ENCODE measurements at regions not wholly inside any gene's neighbourhood (a gene's known extent, or its start where the extent isn't known, plus 50 kb on each side); places are given as distances from the start of the nearest gene placed in this dataset.

DNA sequence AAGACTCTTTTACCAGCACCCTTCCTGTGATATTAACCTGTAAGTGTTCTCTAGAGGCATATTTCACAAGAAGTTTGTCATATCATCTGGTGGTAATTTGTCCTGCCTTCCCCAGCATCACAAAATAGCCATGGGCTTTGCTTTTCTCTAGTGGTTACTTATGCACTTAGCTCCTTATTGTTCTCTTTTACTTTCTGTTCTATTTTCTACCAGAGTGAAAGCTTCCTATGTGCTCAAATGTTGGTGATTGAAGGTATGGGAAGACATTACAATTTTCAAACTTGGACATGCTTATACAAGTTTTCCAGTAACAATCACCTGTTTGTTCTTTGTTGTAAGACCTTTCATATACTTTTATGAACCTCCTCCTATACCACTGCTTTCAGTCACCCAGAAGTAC, 87.0 kb upstream of the KCNH7 start:
- no peaks in the 10 kb centered on the region for H4K20me1 ChIP-seq (ENCODE audit: insufficient read depth)
- no peak overlapping the region for H3K27ac ChIP-seq (ENCODE audit: low read length)
- no peaks in the 10 kb centered on the region for H3F3A ChIP-seq (ENCODE audit: insufficient read depth, low read length, poor library complexity, severe bottlenecking)
- no peak overlapping the region for H3K4me2 ChIP-seq (ENCODE audit: low read length)
- no peaks in the 10 kb centered on the region for H3K27me3 ChIP-seq (ENCODE audit: insufficient read depth, low read depth, low read length)
- TF ChIP-seq, protein P1, sequence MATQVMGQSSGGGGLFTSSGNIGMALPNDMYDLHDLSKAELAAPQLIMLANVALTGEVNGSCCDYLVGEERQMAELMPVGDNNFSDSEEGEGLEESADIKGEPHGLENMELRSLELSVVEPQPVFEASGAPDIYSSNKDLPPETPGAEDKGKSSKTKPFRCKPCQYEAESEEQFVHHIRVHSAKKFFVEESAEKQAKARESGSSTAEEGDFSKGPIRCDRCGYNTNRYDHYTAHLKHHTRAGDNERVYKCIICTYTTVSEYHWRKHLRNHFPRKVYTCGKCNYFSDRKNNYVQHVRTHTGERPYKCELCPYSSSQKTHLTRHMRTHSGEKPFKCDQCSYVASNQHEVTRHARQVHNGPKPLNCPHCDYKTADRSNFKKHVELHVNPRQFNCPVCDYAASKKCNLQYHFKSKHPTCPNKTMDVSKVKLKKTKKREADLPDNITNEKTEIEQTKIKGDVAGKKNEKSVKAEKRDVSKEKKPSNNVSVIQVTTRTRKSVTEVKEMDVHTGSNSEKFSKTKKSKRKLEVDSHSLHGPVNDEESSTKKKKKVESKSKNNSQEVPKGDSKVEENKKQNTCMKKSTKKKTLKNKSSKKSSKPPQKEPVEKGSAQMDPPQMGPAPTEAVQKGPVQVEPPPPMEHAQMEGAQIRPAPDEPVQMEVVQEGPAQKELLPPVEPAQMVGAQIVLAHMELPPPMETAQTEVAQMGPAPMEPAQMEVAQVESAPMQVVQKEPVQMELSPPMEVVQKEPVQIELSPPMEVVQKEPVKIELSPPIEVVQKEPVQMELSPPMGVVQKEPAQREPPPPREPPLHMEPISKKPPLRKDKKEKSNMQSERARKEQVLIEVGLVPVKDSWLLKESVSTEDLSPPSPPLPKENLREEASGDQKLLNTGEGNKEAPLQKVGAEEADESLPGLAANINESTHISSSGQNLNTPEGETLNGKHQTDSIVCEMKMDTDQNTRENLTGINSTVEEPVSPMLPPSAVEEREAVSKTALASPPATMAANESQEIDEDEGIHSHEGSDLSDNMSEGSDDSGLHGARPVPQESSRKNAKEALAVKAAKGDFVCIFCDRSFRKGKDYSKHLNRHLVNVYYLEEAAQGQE (IDR thresholded peaks at IDR 0.05; ENCODE audit: borderline replicate concordance) = no peak
- TF ChIP-seq EZH2 (IDR thresholded peaks at IDR 0.05; ENCODE audit: borderline replicate concordance, insufficient read depth, low read length, poor library complexity, severe bottlenecking) = no peak
- TF ChIP-seq EP300 (conservative IDR thresholded peaks at IDR 0.05; ENCODE audit: poor library complexity, severe bottlenecking) = no peak
- TF ChIP-seq MXI1 (conservative IDR thresholded peaks at IDR 0.05; ENCODE audit: poor library complexity, severe bottlenecking) = no peak
- TF ChIP-seq, protein P2, sequence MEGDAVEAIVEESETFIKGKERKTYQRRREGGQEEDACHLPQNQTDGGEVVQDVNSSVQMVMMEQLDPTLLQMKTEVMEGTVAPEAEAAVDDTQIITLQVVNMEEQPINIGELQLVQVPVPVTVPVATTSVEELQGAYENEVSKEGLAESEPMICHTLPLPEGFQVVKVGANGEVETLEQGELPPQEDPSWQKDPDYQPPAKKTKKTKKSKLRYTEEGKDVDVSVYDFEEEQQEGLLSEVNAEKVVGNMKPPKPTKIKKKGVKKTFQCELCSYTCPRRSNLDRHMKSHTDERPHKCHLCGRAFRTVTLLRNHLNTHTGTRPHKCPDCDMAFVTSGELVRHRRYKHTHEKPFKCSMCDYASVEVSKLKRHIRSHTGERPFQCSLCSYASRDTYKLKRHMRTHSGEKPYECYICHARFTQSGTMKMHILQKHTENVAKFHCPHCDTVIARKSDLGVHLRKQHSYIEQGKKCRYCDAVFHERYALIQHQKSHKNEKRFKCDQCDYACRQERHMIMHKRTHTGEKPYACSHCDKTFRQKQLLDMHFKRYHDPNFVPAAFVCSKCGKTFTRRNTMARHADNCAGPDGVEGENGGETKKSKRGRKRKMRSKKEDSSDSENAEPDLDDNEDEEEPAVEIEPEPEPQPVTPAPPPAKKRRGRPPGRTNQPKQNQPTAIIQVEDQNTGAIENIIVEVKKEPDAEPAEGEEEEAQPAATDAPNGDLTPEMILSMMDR (IDR thresholded peaks at IDR 0.05; ENCODE audit: poor library complexity, severe bottlenecking) = no peak
- TF ChIP-seq RAD21 (conservative IDR thresholded peaks at IDR 0.05) = no peak
- no peak for TF ChIP-seq POLR2AphosphoS5 (IDR thresholded peaks at IDR 0.05)
- no peak for TF ChIP-seq SMC3 (conservative IDR thresholded peaks at IDR 0.05; ENCODE audit: poor library complexity)
- no peak for TF ChIP-seq TAF1 (IDR thresholded peaks at IDR 0.05; ENCODE audit: low read depth)
- no peaks in the 10 kb centered on the region for H3K36me3 ChIP-seq (ENCODE audit: insufficient read depth, low read length)
- no peaks in the 10 kb centered on the region for H3K9me2 ChIP-seq (ENCODE audit: insufficient read depth, low read length)
- H3K4me3 ChIP-seq (ENCODE audit: low read length) = no peak overlapping the region
- no peaks in the 10 kb centered on the region for H3K9me3 ChIP-seq (ENCODE audit: low read length)
- no peak overlapping the region for H2AFZ ChIP-seq (ENCODE audit: low read depth, low read length)
- H3K9ac ChIP-seq (ENCODE audit: low read length) = no peak overlapping the region
- no peaks in the 10 kb centered on the region for H3K79me2 ChIP-seq (replicated peaks; ENCODE audit: insufficient read depth, low read length)

DNA sequence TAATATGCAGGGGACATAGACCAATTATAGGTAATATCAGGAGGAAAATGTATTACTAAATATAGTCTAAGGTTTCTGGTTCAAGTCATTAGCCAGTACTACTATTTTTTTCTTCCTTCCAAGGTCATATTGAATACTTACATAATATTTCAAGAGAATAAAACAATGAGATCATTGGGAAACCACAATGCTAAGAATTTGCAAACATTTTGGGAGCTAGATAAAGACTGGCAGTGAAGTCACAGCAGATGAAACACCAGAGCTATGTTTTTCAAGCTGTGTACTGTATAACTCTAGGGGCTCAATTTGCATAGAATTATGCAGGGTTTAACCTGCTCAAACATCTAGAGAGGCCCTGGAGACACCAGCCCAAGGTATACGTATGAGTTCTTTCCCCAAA, 80.5 kb upstream of the KCNH7 start:
- no peaks in the 10 kb centered on the region for H3K9me3 ChIP-seq (ENCODE audit: low read length)
- H4K20me1 ChIP-seq (ENCODE audit: insufficient read depth) = no peaks in the 10 kb centered on the region
- H3K79me2 ChIP-seq (replicated peaks; ENCODE audit: insufficient read depth, low read length) = no peaks in the 10 kb centered on the region
- H3K27me3 ChIP-seq (ENCODE audit: insufficient read depth, low read depth, low read length) = no peaks in the 10 kb centered on the region
- H2AFZ ChIP-seq (ENCODE audit: low read depth, low read length) = no peak overlapping the region
- no peaks in the 10 kb centered on the region for H3F3A ChIP-seq (ENCODE audit: insufficient read depth, low read length, poor library complexity, severe bottlenecking)
- no peaks in the 10 kb centered on the region for H3K36me3 ChIP-seq (ENCODE audit: insufficient read depth, low read length)
- H3K9ac ChIP-seq (ENCODE audit: low read length) = no peak overlapping the region
- no peak overlapping the region for H3K27ac ChIP-seq (ENCODE audit: low read length)
- TF ChIP-seq MXI1 (conservative IDR thresholded peaks at IDR 0.05; ENCODE audit: poor library complexity, severe bottlenecking) = no peak
- TF ChIP-seq, protein P2 (IDR thresholded peaks at IDR 0.05; ENCODE audit: poor library complexity, severe bottlenecking) = no peak
- no peak for TF ChIP-seq EP300 (conservative IDR thresholded peaks at IDR 0.05; ENCODE audit: poor library complexity, severe bottlenecking)
- TF ChIP-seq TAF1 (IDR thresholded peaks at IDR 0.05; ENCODE audit: low read depth) = no peak
- TF ChIP-seq EZH2 (IDR thresholded peaks at IDR 0.05; ENCODE audit: borderline replicate concordance, insufficient read depth, low read length, poor library complexity, severe bottlenecking) = no peak
- TF ChIP-seq POLR2AphosphoS5 (IDR thresholded peaks at IDR 0.05) = no peak
- TF ChIP-seq RAD21 (conservative IDR thresholded peaks at IDR 0.05) = no peak
- no peak for TF ChIP-seq SMC3 (conservative IDR thresholded peaks at IDR 0.05; ENCODE audit: poor library complexity)
- TF ChIP-seq, protein P1 (IDR thresholded peaks at IDR 0.05; ENCODE audit: borderline replicate concordance) = no peak
- no peak overlapping the region for H3K4me3 ChIP-seq (ENCODE audit: low read length)
- no peaks in the 10 kb centered on the region for H3K9me2 ChIP-seq (ENCODE audit: insufficient read depth, low read length)
- no peak overlapping the region for H3K4me2 ChIP-seq (ENCODE audit: low read length)
